Daoy (cell line): ENCODE measurements at regions not wholly inside any gene's neighbourhood (a gene's known extent, or its start where the extent isn't known, plus 50 kb on each side); places are given as distances from the start of the nearest gene placed in this dataset.

Experiments
- DNase-seq: peaks from one replicate; pipeline ENCODE4 v3.0.0-alpha.2; 2015; ENCODE audit warnings: low read depth

- DNase-seq = no peak
These were observed 253.1 kb downstream of the FAT3 start for GRCh38 chr11:92477686-92478085.

- DNase-seq = no peak
These were observed 255.9 kb downstream of the FAT3 start for GRCh38 chr11:92480499-92480898.

- DNase-seq = no peak
These were observed 258.0 kb downstream of the FAT3 start for GRCh38 chr11:92482492-92483060.

- no peak for DNase-seq
These were observed 260.0 kb downstream of the FAT3 start for GRCh38 chr11:92484570-92484969.

GRCh38 chr11:92489826-92490399 is 265.3 kb downstream of the FAT3 start:
- DNase-seq = no peak

- DNase-seq = no peak
These were observed 267.8 kb downstream of the FAT3 start for GRCh38 chr11:92492372-92492771.

- no peak for DNase-seq
These were observed 270.6 kb downstream of the FAT3 start for GRCh38 chr11:92495107-92495793.

- DNase-seq = no peak
These were observed 275.8 kb downstream of the FAT3 start for GRCh38 chr11:92500453-92500852.

GRCh38 chr11:92501066-92501739 is 276.6 kb downstream of the FAT3 start:
- DNase-seq = no peak

GRCh38 chr11:92504004-92504403 is 279.4 kb downstream of the FAT3 start:
- DNase-seq = no peak

- DNase-seq = no peak
These were observed 279.9 kb downstream of the FAT3 start for GRCh38 chr11:92504534-92504933.

- DNase-seq = no peak
These were observed 281.1 kb downstream of the FAT3 start for GRCh38 chr11:92505689-92506088.

- DNase-seq = no peak
These were observed 282.3 kb downstream of the FAT3 start for GRCh38 chr11:92506809-92507336.

- DNase-seq = no peak
These were observed 286.0 kb downstream of the FAT3 start for GRCh38 chr11:92510591-92510990.

- no peak for DNase-seq
These were observed 287.0 kb downstream of the FAT3 start for GRCh38 chr11:92511522-92512203.

GRCh38 chr11:92512204-92512569 is 287.6 kb downstream of the FAT3 start:
- no peak for DNase-seq

- DNase-seq = no peak
These were observed 299.0 kb downstream of the FAT3 start for GRCh38 chr11:92523611-92524010.

- DNase-seq = no peak
These were observed 299.9 kb downstream of the FAT3 start for GRCh38 chr11:92524542-92524941.

GRCh38 chr11:92527467-92527866 is 302.8 kb downstream of the FAT3 start:
- no peak for DNase-seq

GRCh38 chr11:92528001-92528400 is 303.4 kb downstream of the FAT3 start:
- DNase-seq = peak; percentile 55

GRCh38 chr11:92531065-92531739 is 306.6 kb downstream of the FAT3 start:
- no peak for DNase-seq
